Liver (tissue), 8 donors: ENCODE measurements at regions not wholly inside any gene's neighbourhood (a gene's known extent, or its start where the extent isn't known, plus 50 kb on each side); places are given as distances from the start of the nearest gene placed in this dataset.
A peak's percentile ranks its signal among the peaks of the same experiment; 100 is the strongest.

Source experiments
- DNase-seq: peaks from one replicate; pipeline ENCODE4 v3.0.0-alpha.2; 2017; ENCODE audit warnings: low spot score
- H3K27ac ChIP-seq, 2 donors: one replicate each; pipeline ENCODE4 v1.7.0; 2013; ENCODE audit warnings: inconsistent platforms in 2 of 2, low read length in 2 of 2, control low read depth in 1 of 2, low read depth in 1 of 2, mild to moderate bottlenecking in 1 of 2
- H3K27me3 ChIP-seq, 4 donors: one replicate each; pipeline versions ENCODE4 v1.6.1 to v1.7.0; 2013; ENCODE audit warnings: low read length in 3 of 4, inconsistent platforms in 1 of 4, mild to moderate bottlenecking in 1 of 4, moderate library complexity in 1 of 4; ENCODE audit not compliant: control insufficient read depth in 4 of 4, insufficient read depth in 4 of 4
- H3K36me3 ChIP-seq, 4 donors: one replicate each; pipeline versions ENCODE4 v1.6.1 to v1.7.0; 2013; ENCODE audit warnings: low read length in 3 of 4, mild to moderate bottlenecking in 3 of 4, low read depth in 1 of 4, moderate library complexity in 1 of 4; ENCODE audit not compliant: control insufficient read depth in 4 of 4, insufficient read depth in 3 of 4
- H3K4me1 ChIP-seq, 4 donors: one replicate each; pipeline versions ENCODE4 v1.6.1 to v1.7.0; 2013; ENCODE audit warnings: low read length in 3 of 4, mild to moderate bottlenecking in 3 of 4, moderate library complexity in 1 of 4; ENCODE audit not compliant: control insufficient read depth in 4 of 4, insufficient read depth in 4 of 4
- H3K4me3 ChIP-seq, 3 donors: one replicate each; pipeline versions ENCODE4 v1.6.1 to v1.7.0; 2013; ENCODE audit warnings: low read length in 3 of 3, control low read depth in 1 of 3, low read depth in 1 of 3, mild to moderate bottlenecking in 1 of 3
- H3K9ac ChIP-seq, 2 donors: one replicate each; pipeline ENCODE4 v1.7.0; 2013; ENCODE audit warnings: low read length in 2 of 2, mild to moderate bottlenecking in 2 of 2, moderate library complexity in 2 of 2, control low read depth in 1 of 2, low read depth in 1 of 2
- H3K9me3 ChIP-seq, 4 donors: one replicate each; pipeline versions ENCODE4 v1.6.1 to v1.7.0; 2013; ENCODE audit warnings: low read length in 3 of 4; ENCODE audit not compliant: control insufficient read depth in 4 of 4
- EGR1 ChIP-seq, 2 donors: IDR thresholded peaks; 2 replicates each; pipeline ENCODE4 v1.6.1; 2016 to 2018; ENCODE audit warnings: antibody characterized with exemption in 2 of 2, low read depth in 2 of 2
- FOXA1 ChIP-seq: IDR thresholded peaks from 2 replicates; pipeline ENCODE4 v1.6.1; 2016; ENCODE audit warnings: antibody characterized with exemption
- FOXA2 ChIP-seq: IDR thresholded peaks from 2 replicates; pipeline ENCODE4 v1.6.1; 2016; ENCODE audit warnings: antibody characterized with exemption
- HNF4A ChIP-seq, 2 donors: conservative IDR thresholded peaks; 2 replicates each; pipeline ENCODE4 v1.6.1; 2016; ENCODE audit warnings: antibody characterized with exemption in 2 of 2, mild to moderate bottlenecking in 2 of 2
- HNF4G ChIP-seq: IDR thresholded peaks from 2 replicates; pipeline ENCODE4 v1.6.1; 2016; ENCODE audit warnings: antibody characterized with exemption
- JUND ChIP-seq, 2 donors: IDR thresholded peaks; 2 replicates each; pipeline ENCODE4 v1.6.1; 2016; ENCODE audit warnings: antibody characterized with exemption in 2 of 2
- NR2F2 ChIP-seq: IDR thresholded peaks from 2 replicates; pipeline ENCODE4 v1.6.1; 2016; ENCODE audit warnings: antibody characterized with exemption
- RAD21 ChIP-seq, 2 donors: IDR thresholded peaks; 2 replicates each; pipeline ENCODE4 v1.6.1; 2016; ENCODE audit warnings: antibody characterized with exemption in 2 of 2, mild to moderate bottlenecking in 2 of 2
- RXRA ChIP-seq, 2 donors: IDR thresholded peaks; 2 replicates each; pipeline ENCODE4 v1.6.1; 2017 to 2018; ENCODE audit warnings: antibody characterized with exemption in 2 of 2, mild to moderate bottlenecking in 1 of 2
- SP1 ChIP-seq: IDR thresholded peaks from 2 replicates; pipeline ENCODE4 v1.6.1; 2018; ENCODE audit warnings: antibody characterized with exemption, mild to moderate bottlenecking
- TAF1 ChIP-seq: conservative IDR thresholded peaks from 2 replicates; pipeline ENCODE4 v1.6.1; 2016; ENCODE audit warnings: antibody characterized with exemption, mild to moderate bottlenecking
- YY1 ChIP-seq: IDR thresholded peaks from 2 replicates; pipeline ENCODE4 v1.6.1; 2016; ENCODE audit warnings: antibody characterized with exemption, mild to moderate bottlenecking
- WGBS: extraction: QIAGEN DNeasy Blood & Tissue Kit; methylation state at CpG from one replicate; pipeline ENCODE4 v1.1.7; 2013; 5-methylcytosine and 5-hydroxymethylcytosine counted together
- TF ChIP-seq, protein P1 (sequence below): IDR thresholded peaks from 2 replicates; pipeline ENCODE4 v1.6.1; 2016; ENCODE audit warnings: antibody characterized with exemption
- TF ChIP-seq, protein P2 (sequence below): IDR thresholded peaks from 2 replicates; pipeline ENCODE4 v1.6.1; 2016; ENCODE audit warnings: antibody characterized with exemption
- TF ChIP-seq, protein P3 (sequence below): fragments of 150-350 bp; IDR thresholded peaks from 2 replicates; pipeline ENCODE4 v1.5.1; 2017; ENCODE audit warnings: improper control_type of control experiment, low read depth, low read length; ENCODE audit not compliant: missing input control
- TF ChIP-seq, protein P4 (sequence below): IDR thresholded peaks from 2 replicates; pipeline ENCODE4 v1.6.1; 2016; ENCODE audit warnings: antibody characterized with exemption, mild to moderate bottlenecking
- donor health status: healthy.
- donor health status: healthy.
- donor health status: healthy.
- donor health status: healthy.
- donor health status: healthy.

DNA sequence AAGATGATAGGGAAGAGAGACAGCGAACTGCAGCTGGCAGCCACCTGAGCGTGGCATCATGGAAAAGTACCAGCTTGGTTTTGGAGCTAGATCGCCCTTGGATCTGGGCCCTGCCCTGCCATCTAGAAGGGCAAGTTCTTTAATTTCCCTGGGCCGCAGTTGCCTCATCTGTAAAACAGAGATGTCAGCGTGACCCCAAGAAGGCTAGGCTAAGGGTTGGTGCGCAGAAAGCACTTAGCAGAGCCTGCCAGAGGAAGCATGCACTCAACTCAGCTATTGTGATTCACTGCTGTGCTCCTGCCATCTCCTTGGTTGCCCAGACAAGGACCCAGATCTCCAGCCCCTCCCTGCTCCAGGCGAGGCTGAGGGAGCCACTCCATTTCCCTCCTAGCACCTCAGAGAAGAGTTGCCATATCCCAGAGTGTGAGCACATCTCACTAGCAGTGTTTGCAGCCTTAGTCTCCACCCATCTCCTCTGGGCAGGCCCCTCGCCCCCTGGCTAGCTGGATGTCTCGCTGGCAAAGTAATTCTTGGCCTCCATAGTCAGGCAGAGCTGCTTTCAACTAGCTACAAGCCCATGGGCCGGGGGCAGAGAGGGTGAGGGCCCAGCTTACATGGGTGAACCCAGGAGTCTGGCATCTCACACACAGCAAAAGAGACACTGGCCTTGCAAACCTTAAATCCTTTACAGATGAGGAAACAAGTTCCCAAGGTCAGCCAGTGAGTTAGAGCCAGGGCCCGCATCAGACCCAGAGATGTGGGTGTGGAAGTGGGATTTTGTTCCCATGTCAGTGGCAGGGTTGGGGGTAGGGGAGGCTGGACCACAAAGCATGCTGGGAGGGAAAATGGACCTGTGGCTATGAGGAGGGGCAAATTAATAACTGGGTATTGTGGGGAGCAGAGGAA lies 280.7 kb upstream of the TLE3 start:
- Histone ChIP-seq H3K4me1 (peaks cover 5 to 34% (median 24%) of the 10 kb centered on the region in 4 donors), H3K27ac (no peak overlapping the region), H3K9ac (no peak overlapping the region), H3K36me3 (no peaks in the 10 kb centered on the region), H3K9me3 (no peaks in the 10 kb centered on the region), H3K4me3 (no peak overlapping the region), H3K27me3 (no peaks in the 10 kb centered on the region)
- 87% methylated on average over 11 of the region's 11 CpGs for WGBS
- TF ChIP-seq YY1, result no peak
- TF ChIP-seq, protein P1, sequence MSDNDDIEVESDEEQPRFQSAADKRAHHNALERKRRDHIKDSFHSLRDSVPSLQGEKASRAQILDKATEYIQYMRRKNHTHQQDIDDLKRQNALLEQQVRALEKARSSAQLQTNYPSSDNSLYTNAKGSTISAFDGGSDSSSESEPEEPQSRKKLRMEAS, result no peak
- no peak for TF ChIP-seq HNF4G
- no peak for TF ChIP-seq RAD21 (IDR thresholded peaks at IDR 0.05)
- TF ChIP-seq JUND (IDR thresholded peaks at IDR 0.05), result no peak
- TF ChIP-seq SP1, result no peak
- TF ChIP-seq RXRA (IDR thresholded peaks at IDR 0.05), result no peak
- TF ChIP-seq, protein P2, sequence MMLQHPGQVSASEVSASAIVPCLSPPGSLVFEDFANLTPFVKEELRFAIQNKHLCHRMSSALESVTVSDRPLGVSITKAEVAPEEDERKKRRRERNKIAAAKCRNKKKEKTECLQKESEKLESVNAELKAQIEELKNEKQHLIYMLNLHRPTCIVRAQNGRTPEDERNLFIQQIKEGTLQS, result no peak
- no peak for TF ChIP-seq EGR1 (IDR thresholded peaks at IDR 0.05; ENCODE audit: low read depth in 2 of 2)
- TF ChIP-seq NR2F2, result no peak
- TF ChIP-seq, protein P3, sequence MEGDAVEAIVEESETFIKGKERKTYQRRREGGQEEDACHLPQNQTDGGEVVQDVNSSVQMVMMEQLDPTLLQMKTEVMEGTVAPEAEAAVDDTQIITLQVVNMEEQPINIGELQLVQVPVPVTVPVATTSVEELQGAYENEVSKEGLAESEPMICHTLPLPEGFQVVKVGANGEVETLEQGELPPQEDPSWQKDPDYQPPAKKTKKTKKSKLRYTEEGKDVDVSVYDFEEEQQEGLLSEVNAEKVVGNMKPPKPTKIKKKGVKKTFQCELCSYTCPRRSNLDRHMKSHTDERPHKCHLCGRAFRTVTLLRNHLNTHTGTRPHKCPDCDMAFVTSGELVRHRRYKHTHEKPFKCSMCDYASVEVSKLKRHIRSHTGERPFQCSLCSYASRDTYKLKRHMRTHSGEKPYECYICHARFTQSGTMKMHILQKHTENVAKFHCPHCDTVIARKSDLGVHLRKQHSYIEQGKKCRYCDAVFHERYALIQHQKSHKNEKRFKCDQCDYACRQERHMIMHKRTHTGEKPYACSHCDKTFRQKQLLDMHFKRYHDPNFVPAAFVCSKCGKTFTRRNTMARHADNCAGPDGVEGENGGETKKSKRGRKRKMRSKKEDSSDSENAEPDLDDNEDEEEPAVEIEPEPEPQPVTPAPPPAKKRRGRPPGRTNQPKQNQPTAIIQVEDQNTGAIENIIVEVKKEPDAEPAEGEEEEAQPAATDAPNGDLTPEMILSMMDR, result no peak
- TF ChIP-seq FOXA1, result no peak
- TF ChIP-seq, protein P4, sequence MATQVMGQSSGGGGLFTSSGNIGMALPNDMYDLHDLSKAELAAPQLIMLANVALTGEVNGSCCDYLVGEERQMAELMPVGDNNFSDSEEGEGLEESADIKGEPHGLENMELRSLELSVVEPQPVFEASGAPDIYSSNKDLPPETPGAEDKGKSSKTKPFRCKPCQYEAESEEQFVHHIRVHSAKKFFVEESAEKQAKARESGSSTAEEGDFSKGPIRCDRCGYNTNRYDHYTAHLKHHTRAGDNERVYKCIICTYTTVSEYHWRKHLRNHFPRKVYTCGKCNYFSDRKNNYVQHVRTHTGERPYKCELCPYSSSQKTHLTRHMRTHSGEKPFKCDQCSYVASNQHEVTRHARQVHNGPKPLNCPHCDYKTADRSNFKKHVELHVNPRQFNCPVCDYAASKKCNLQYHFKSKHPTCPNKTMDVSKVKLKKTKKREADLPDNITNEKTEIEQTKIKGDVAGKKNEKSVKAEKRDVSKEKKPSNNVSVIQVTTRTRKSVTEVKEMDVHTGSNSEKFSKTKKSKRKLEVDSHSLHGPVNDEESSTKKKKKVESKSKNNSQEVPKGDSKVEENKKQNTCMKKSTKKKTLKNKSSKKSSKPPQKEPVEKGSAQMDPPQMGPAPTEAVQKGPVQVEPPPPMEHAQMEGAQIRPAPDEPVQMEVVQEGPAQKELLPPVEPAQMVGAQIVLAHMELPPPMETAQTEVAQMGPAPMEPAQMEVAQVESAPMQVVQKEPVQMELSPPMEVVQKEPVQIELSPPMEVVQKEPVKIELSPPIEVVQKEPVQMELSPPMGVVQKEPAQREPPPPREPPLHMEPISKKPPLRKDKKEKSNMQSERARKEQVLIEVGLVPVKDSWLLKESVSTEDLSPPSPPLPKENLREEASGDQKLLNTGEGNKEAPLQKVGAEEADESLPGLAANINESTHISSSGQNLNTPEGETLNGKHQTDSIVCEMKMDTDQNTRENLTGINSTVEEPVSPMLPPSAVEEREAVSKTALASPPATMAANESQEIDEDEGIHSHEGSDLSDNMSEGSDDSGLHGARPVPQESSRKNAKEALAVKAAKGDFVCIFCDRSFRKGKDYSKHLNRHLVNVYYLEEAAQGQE, result no peak
- peak; percentile 21 for DNase-seq

DNA sequence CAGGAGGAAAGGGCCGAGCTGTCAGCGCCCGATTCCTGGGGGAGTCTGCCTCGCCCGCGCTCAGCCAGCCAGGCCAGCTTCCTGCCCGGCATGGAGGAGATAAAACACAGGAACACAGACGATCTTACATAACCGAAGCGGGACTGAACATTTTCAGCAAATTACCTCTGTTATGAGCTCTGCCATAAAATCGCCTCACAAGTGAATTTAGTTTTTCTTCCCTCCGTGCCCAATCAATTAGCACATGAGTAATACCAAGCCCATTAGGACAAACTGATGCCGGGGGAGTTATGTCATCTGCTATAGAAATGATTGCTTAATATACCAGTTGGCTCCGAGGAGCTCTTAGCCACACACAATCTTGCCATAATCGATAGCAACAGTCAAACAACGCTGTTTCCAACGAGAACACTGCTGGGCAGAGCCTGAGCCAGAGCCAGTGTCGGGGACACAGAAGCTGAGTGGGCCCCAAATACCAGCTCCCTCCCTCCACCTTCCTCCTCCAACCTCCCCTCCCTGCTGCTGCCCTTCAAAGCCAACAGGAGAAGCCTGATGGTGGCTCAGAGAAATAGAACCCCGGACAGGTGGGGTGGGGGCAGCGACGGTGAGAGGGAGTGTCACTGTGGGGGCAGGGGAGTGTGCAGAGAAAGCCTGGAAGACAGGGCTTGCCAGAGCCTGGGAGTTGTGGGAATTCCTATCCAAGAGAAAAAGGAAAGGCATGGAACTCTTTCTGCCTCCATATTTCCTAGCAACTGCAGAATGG lies 279.4 kb upstream of the TLE3 start:
- 4% methylated on average over 21 of the region's 21 CpGs for WGBS
- no peaks in the 10 kb centered on the region for H3K36me3 ChIP-seq
- peaks cover 5 to 34% (median 24%) of the 10 kb centered on the region in 4 donors for H3K4me1 ChIP-seq
- no peaks in the 10 kb centered on the region for H3K9me3 ChIP-seq
- peak; percentile 33 for DNase-seq
- no peaks in the 10 kb centered on the region for H3K27me3 ChIP-seq
- peak overlapping the region; percentile 54 to 77 for H3K27ac ChIP-seq
- H3K4me3 ChIP-seq, result peak overlapping the region in 1 of 3 donors; percentile 6
- peak overlapping the region in 1 of 2 donors; percentile 32 for H3K9ac ChIP-seq
- TF ChIP-seq FOXA2 (peak; percentile 49), TAF1 (no peak), EGR1 (IDR thresholded peaks at IDR 0.05; ENCODE audit: low read depth in 2 of 2) (no peak), HNF4G (no peak), HNF4A (conservative IDR thresholded peaks at IDR 0.05) (peak; percentile 46 to 71), JUND (IDR thresholded peaks at IDR 0.05) (peak; percentile 60 to 71), NR2F2 (no peak), RAD21 (IDR thresholded peaks at IDR 0.05) (peak; percentile 52 to 55), FOXA1 (peak; percentile 27), YY1 (peak; percentile 74)
- TF ChIP-seq, protein P4, result peak; percentile 59
- TF ChIP-seq, protein P3, result no peak
- TF ChIP-seq, protein P1, result no peak
